ENCODE measurements at regions not wholly inside any gene's neighbourhood (a gene's known extent, or its start where the extent isn't known, plus 50 kb on each side); places are given as distances from the start of the nearest gene placed in this dataset.
A peak's percentile ranks its signal among the peaks of the same experiment; 100 is the strongest.

GRCh38 chr3:152608696-152609594 is 226.0 kb upstream of the P2RY1 start:
- Histone ChIP-seq H3K4me3 (no peak overlapping the region), H3K4me1 (peaks cover 0 to 25% (median 3%) of the 10 kb centered on the region in 9 donors), H3K9me3 (peaks cover 0 to 9% (median 3%) of the 10 kb centered on the region in 11 donors), H3K27ac (no peak overlapping the region), H3K36me3 (no peaks in the 10 kb centered on the region), H3K27me3 (no peaks in the 10 kb centered on the region)
- WGBS, 2 donors = 88 to 90% methylated on average over 8 of the region's 8 CpGs
- intact Hi-C loops (cut with DNase I) = no loop called here
- no peak for TF ChIP-seq CTCF (IDR thresholded peaks at IDR 0.05)
- ATAC-seq (no peak), DNase-seq (no peak)

- ATAC-seq = no peak
These were observed 225.0 kb upstream of the P2RY1 start for GRCh38 chr3:152609891-152610290.

GRCh38 chr3:152610622-152611021 is 224.3 kb upstream of the P2RY1 start:
- TF ChIP-seq CTCF (IDR thresholded peaks at IDR 0.05) = no peak
- Histone ChIP-seq H3K4me1 (peaks cover 0 to 27% (median 3%) of the 10 kb centered on the region in 9 donors), H3K36me3 (no peaks in the 10 kb centered on the region), H3K27me3 (no peaks in the 10 kb centered on the region), H3K9me3 (no peaks in the 10 kb centered on the region), H3K27ac (no peak overlapping the region), H3K4me3 (no peak overlapping the region)
- DNase-seq (no peak), ATAC-seq (no peak)
- intact Hi-C loops (cut with DNase I) = no loop called here
- WGBS, 2 donors = 93 to 95% methylated on average over 6 of the region's 6 CpGs

More at GRCh38 chr3:152609891-152610290, 225.0 kb upstream of the P2RY1 start:
- Histone ChIP-seq H3K9me3 (peaks cover 0 to under 1% (median 0%) of the 10 kb centered on the region in 11 donors), H3K36me3 (no peaks in the 10 kb centered on the region), H3K27me3 (no peaks in the 10 kb centered on the region), H3K4me1 (peaks cover 0 to 29% (median 3%) of the 10 kb centered on the region in 9 donors), H3K27ac (no peak overlapping the region), H3K4me3 (no peak overlapping the region)
- intact Hi-C loops (cut with DNase I) = no loop called here
- no peak for TF ChIP-seq CTCF (IDR thresholded peaks at IDR 0.05)
- DNase-seq = no peak

- no peaks in the 10 kb centered on the region for H3K36me3 ChIP-seq
- peaks cover 0 to 21% (median 3%) of the 10 kb centered on the region in 9 donors for H3K4me1 ChIP-seq
- peak overlapping the region in 3 of 10 donors; percentile 18 to 48 (median 39) for H3K27ac ChIP-seq
- intact Hi-C loops (cut with DNase I) = no loop called here
- H3K9me3 ChIP-seq = no peaks in the 10 kb centered on the region
- TF ChIP-seq CTCF (IDR thresholded peaks at IDR 0.05) = no peak
- H3K4me3 ChIP-seq = no peak overlapping the region
- DNase-seq (no peak), ATAC-seq (peak in 6 of 8 donors; percentile 52 to 90 (median 82))
- H3K27me3 ChIP-seq = no peaks in the 10 kb centered on the region
These were observed 223.0 kb upstream of the P2RY1 start for GRCh38 chr3:152611905-152612304.
